Rectal smooth muscle tissue (tissue), 1 donor: ENCODE measurements at regions not wholly inside any gene's neighbourhood (a gene's known extent, or its start where the extent isn't known, plus 50 kb on each side); places are given as distances from the start of the nearest gene placed in this dataset.
"Not testable (repeated sequence)": the region's sequence is repeated elsewhere in the genome, so short reads cannot be mapped to it uniquely, and the experiment has no call there.

Experiments used
- H3K27ac ChIP-seq: one replicate; pipeline ENCODE4 v1.7.0; 2013; ENCODE audit warnings: low read depth, low read length, inconsistent platforms
- H3K27me3 ChIP-seq: one replicate; pipeline ENCODE4 v1.7.0; 2013; ENCODE audit warnings: low read length; ENCODE audit not compliant: control insufficient read depth, insufficient read depth
- H3K36me3 ChIP-seq: one replicate; pipeline ENCODE4 v1.7.0; 2013; ENCODE audit warnings: low read length; ENCODE audit not compliant: control insufficient read depth, insufficient read depth
- H3K4me1 ChIP-seq: one replicate; pipeline ENCODE4 v1.7.0; 2013; ENCODE audit warnings: low read length; ENCODE audit not compliant: control insufficient read depth, insufficient read depth
- H3K4me3 ChIP-seq: one replicate; pipeline ENCODE4 v1.7.0; 2013; ENCODE audit warnings: low read length
- H3K9ac ChIP-seq: one replicate; pipeline ENCODE4 v1.7.0; 2013; ENCODE audit warnings: low read length

DNA sequence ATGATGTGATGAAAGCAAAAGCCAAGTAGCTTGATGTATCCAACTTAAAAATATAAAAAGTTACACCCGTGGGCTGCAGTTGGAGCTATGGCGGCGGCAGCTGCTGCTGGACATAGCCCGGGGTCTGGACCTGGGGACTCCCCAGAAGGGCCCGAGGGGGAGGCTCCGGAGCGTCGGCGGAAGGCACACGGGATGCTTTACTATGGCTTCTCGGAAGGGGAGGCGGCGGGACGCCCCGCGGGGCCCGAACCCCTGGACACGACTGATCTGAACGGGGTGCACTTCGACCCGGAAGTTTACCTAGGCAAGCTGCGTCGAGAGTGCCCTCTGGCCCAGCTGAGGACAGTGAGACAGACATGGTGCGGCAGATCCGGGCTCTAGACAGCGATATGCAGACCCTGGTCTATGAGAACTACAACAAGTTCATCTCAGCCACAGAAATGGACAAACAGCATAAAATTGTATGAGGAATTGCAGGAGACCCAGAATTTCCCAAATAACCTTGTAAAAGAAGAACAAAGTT is 109.5 kb upstream of the EEF2KMT start:
- Histone ChIP-seq H3K36me3 (no peaks in the 10 kb centered on the region), H3K27ac (no peak overlapping the region), H3K27me3 (no peaks in the 10 kb centered on the region), H3K9ac (no peak overlapping the region), H3K4me1 (no peaks in the 10 kb centered on the region), H3K4me3 (no peak overlapping the region)

DNA sequence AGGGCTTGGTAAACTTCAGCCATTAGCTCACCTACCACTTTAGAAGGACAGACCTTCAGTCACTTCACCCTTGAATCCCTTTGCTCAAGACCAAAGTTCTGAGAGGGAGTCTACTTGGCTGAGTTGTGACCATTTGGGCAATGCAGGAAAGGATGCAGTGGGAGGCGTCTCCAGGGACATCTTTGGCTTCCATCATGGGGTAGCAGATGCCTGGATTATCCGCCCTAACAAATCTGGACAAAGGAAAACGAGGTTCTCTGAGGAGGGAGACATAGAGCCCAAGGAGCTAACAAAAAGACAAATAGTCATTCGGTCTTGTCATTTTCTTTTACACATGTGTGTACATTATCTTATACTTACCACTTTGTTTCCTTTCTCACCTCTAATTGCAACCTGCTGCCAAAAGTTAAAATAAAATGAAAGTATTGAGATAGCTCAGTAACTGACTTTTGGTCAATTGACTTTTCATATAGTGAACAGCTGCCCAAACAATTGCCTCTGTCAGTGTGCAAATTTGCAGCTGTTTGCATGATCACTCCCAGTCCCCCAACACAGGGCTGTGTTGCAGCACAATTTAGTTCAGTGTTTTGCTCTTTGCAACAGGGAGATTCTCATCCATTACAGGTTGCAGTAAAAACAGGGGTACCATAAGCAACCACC is 108.9 kb upstream of the EEF2KMT start:
- H3K27me3 ChIP-seq, result no peaks in the 10 kb centered on the region
- H3K4me1 ChIP-seq, result no peaks in the 10 kb centered on the region
- no peaks in the 10 kb centered on the region for H3K36me3 ChIP-seq
- H3K27ac ChIP-seq, result no peak overlapping the region
- H3K4me3 ChIP-seq, result no peak overlapping the region
- no peak overlapping the region for H3K9ac ChIP-seq

DNA sequence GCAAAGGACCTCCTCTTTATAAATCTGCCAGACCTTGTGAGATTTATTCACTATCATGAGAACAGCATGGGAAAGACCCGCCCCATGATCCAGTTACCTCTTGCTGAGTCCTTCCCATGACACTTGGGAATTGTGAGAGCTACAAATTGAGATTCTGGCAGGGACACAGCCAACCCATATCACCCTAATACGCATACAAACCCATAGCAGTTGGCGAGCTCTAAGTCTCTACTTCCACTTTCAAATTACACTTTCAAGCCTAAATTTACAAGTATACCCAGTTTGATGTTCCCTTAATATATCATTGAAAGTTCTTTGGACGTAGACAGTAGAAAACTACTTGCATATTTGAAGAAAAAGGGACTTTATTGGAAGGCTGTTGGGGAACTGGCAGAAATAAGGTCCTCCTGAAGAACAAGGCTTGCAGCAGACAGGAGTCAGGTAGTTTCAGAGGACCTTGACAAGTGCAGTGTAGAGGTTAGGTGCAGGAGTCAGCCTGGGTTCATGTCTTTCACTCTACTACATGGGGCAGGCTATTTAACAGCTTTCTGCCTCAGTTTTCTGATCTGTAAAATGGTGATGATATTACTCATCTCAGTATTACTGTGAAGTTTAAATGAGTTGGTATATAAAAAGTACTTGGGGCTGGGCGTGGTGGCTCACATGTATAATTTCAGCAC is 107.9 kb upstream of the EEF2KMT start:
- H3K4me3 ChIP-seq, result no peak overlapping the region
- no peaks in the 10 kb centered on the region for H3K27me3 ChIP-seq
- no peak overlapping the region for H3K9ac ChIP-seq
- no peak overlapping the region for H3K27ac ChIP-seq
- H3K4me1 ChIP-seq, result no peaks in the 10 kb centered on the region
- no peaks in the 10 kb centered on the region for H3K36me3 ChIP-seq

DNA sequence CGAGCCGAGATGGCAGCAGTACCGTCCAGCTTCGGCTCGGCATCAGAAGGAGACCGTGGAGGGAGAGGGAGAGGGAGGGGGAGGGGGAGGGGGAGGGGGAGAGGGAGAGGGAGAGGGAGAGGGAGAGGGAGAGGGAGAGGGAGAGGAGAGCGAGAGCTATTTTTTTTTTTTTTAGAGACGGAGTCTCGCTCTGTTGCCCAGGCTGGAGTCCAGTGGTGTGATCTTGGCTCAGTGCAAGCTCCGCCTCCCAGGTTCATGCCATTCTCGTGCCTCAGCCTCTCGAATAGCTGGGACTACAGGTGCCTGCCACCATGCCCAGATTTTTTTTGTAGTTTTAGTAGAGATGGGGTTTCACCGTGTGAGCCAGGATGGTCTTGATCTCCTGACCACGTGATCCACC is 106.1 kb upstream of the EEF2KMT start:
- not testable (repeated sequence) for H3K4me3 ChIP-seq, H3K9ac ChIP-seq, H3K27ac ChIP-seq, H3K36me3 ChIP-seq, H3K4me1 ChIP-seq, H3K27me3 ChIP-seq

DNA sequence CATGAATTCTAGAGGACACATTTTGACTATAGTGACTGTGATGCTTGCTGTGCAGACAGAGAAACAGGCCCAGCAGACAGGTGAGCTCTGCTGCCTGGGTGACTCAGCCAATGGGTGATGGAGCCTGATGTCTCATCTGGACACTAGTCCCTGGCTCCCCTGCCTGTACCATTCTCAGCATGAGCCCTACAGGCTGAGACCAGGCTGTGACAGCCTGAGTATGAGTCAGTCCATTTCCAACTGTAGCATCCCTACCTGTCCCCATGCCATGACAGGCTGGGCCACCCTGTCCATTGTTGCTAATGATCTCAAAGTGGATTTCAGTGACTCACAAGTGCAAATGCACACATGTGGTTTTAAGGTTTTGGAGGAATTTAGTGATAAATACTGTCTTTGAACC is 102.5 kb upstream of the EEF2KMT start:
- Histone ChIP-seq H3K27me3 (no peaks in the 10 kb centered on the region), H3K36me3 (no peaks in the 10 kb centered on the region), H3K4me1 (no peaks in the 10 kb centered on the region), H3K27ac (no peak overlapping the region), H3K9ac (no peak overlapping the region), H3K4me3 (no peak overlapping the region)

DNA sequence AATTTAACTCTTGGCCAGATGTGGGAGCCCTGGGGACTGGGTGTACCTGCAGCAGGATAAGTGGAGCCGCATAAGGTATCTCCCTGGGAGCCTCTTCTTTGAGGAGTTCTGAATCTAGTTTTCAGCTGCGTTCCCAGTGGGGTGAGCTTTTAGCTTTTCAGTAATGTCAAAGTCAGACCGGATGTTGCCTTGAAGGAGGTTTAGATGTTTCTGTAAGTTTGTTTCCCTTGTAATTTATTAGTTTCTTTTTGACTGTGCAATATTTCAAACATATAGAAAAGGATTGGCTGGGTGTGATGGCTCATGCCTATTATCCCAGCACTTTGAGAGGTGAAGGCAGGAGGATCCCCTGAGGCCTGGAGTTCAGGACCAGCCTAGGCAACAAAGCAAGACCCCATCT is 98.6 kb upstream of the EEF2KMT start:
- Histone ChIP-seq H3K27ac (no peak overlapping the region), H3K9ac (no peak overlapping the region), H3K36me3 (no peaks in the 10 kb centered on the region), H3K27me3 (no peaks in the 10 kb centered on the region), H3K4me3 (no peak overlapping the region), H3K4me1 (no peaks in the 10 kb centered on the region)

DNA sequence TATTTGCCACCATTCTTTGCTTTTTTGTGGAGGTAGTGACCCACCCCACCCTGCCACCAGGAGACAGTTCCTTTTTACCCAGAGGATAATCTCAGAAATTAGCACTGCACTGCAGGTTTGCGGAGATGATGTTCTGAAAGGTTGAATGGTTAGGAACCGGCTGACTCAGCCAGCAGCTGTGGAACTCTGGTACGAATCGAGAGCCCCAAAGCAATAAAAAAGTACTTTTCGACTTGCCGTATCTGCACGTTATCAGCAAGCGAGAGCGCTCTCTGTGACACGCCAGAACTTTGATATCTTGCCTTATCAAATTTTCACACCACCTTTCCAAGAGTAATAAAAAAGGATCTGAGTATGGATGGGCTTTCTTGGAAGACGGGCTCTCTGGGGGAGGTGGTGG is 96.3 kb upstream of the EEF2KMT start:
- no peak overlapping the region for H3K9ac ChIP-seq
- no peaks in the 10 kb centered on the region for H3K4me1 ChIP-seq
- H3K27ac ChIP-seq, result no peak overlapping the region
- no peaks in the 10 kb centered on the region for H3K27me3 ChIP-seq
- no peak overlapping the region for H3K4me3 ChIP-seq
- no peaks in the 10 kb centered on the region for H3K36me3 ChIP-seq

DNA sequence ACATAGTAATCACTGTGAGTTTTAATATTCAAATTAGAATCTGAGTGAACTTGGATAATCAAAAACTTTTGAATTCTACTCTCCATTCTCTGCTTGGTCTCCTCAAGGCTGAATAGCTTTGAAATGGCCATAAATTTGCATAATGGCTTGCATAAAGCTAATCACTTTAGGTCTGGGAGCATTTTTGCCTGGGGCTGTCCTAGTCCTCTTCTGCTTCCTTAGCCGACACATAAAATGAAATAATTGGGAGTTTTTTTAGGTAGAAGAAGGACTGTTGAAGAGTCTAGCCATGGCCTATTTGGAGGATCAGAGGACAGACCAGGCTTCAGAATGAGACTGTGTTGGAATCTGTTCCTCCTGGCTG is 91.4 kb upstream of the EEF2KMT start:
- H3K4me3 ChIP-seq, result no peak overlapping the region
- H3K9ac ChIP-seq, result no peak overlapping the region
- H3K4me1 ChIP-seq, result no peaks in the 10 kb centered on the region
- no peaks in the 10 kb centered on the region for H3K27me3 ChIP-seq
- no peaks in the 10 kb centered on the region for H3K36me3 ChIP-seq
- H3K27ac ChIP-seq, result no peak overlapping the region

DNA sequence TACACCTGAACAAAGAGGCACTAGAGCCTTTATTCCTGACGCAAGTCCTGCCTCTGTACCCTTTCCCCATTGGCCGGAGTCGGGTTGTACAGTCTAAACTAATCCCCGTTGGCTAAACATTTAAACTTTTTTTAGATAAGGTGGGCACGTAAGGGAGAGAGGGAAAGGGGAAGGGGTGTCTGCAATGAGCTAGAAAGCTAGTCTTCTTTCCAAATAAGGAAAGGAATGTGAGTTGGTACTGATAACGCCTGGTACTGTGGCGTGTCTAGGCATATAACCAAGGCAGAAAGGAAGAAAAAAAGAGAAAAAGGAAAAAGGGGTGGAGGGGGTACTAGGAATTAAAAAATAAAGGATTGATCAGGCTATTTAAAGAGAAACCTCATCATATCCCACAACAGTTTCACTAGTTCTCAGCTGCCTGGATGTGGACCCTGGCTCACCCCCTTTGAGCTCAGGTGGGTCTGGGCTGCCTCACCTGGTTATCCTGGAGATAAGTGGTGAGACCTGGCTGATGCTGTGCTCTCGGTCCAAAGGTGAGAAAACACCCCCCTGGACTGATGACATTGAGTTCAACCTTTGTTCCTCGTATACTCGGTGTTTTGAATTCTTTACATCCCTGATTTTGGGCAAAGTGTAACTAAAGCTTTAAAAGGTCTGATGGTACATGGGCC is 90.9 kb upstream of the EEF2KMT start:
- H3K27ac ChIP-seq, result no peak overlapping the region
- no peak overlapping the region for H3K4me3 ChIP-seq
- H3K9ac ChIP-seq, result no peak overlapping the region
- H3K27me3 ChIP-seq, result no peaks in the 10 kb centered on the region
- H3K4me1 ChIP-seq, result no peaks in the 10 kb centered on the region
- H3K36me3 ChIP-seq, result no peaks in the 10 kb centered on the region

DNA sequence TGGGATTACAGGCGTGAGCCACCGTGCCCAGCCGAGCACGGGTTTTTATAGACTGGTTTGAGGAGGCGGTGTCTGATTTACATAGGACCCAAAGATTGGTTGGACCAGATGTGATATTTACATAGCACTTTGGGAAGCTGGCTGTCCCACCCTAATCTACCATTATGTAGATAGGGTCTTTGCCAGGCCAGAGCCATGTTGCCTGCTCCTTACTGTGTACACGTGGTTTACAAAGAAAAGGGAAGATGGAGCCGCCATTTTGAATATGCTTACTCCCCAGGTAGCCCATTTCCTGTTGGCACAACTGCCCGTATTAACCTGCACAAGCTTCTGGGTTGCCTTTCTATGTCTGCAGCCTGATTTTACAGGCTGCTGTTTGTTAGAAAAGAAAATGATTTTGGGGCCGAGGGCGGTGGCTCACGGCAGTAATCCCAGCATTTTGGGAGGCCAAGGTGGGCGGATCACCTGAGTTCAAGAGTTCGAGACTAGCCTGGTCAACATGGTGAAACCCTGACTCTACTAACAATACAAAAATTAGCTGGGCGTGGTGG is 89.9 kb upstream of the EEF2KMT start:
- no peaks in the 10 kb centered on the region for H3K36me3 ChIP-seq
- no peak overlapping the region for H3K27ac ChIP-seq
- H3K9ac ChIP-seq, result no peak overlapping the region
- no peak overlapping the region for H3K4me3 ChIP-seq
- no peaks in the 10 kb centered on the region for H3K4me1 ChIP-seq
- no peaks in the 10 kb centered on the region for H3K27me3 ChIP-seq

DNA sequence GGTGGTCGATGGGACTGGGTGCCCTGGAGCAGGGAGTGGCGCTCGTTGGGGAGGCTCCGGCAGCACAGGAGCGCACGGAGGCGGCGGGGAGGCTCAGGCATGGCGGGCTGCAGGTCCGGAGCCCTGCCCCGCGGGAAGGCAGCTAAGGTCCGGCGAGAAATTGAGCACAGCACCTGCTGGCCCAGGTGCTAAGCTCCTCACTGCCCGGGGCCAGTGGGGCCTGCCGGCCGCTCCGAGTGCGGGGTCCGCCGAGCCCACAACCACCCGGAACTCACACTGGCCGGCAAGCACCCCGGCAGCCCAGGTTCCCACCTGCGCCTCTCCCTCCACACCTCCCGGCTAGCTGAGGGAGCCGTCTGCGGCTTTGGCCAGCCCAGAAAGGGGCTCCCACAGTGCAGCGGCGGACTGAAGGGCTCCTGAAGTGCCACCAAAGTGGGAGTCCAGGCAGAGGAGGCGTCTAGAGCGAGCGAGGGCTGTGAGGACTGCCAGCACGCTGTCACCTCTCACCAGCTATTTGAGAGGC is 88.8 kb upstream of the EEF2KMT start:
- Histone ChIP-seq H3K27ac (no peak overlapping the region), H3K9ac (no peak overlapping the region), H3K27me3 (no peaks in the 10 kb centered on the region), H3K4me3 (no peak overlapping the region), H3K36me3 (no peaks in the 10 kb centered on the region), H3K4me1 (no peaks in the 10 kb centered on the region)

DNA sequence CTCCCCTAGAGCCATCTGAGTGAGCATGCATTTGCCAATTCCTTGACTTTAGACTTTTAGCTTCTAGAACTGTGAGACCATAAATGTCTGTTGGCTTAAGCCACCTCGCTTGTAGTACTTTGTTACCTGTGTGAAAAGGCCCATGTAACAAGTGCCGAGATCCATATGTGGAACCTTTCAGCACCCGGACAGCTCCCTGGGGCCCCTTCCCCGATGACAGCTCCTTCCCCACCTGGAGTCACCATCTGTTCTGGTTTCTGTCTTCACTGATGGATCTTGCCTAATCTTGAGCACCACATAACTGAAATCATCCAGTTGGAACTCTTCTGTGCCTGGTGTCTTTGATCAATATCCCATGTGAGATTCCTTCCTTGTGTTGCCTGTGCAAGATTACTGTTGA is 78.9 kb upstream of the EEF2KMT start:
- no peaks in the 10 kb centered on the region for H3K36me3 ChIP-seq
- no peaks in the 10 kb centered on the region for H3K27me3 ChIP-seq
- no peak overlapping the region for H3K9ac ChIP-seq
- no peak overlapping the region for H3K4me3 ChIP-seq
- no peak overlapping the region for H3K27ac ChIP-seq
- no peaks in the 10 kb centered on the region for H3K4me1 ChIP-seq
